Esophagus muscularis mucosa (tissue), 4 donors: ENCODE measurements at regions not wholly inside any gene's neighbourhood (a gene's known extent, or its start where the extent isn't known, plus 50 kb on each side); places are given as distances from the start of the nearest gene placed in this dataset.

Source experiments
- DNase-seq: peaks from one replicate; pipeline ENCODE4 v3.0.0-alpha.2; 2017; ENCODE audit errors: extremely low spot score
- H3K27ac ChIP-seq, 4 donors: fragments of 200-600 bp; sonication (generic); replicated peaks in 1 of 4; 1 replicate in 3 of 4; 2 replicates in 1 of 4; pipeline ENCODE4 v1.5.1; 2016 to 2019; ENCODE audit warnings: mild to moderate bottlenecking in 1 of 4
- H3K27me3 ChIP-seq, 4 donors: fragments of 200-600 bp; sonication (generic); one replicate each; pipeline versions ENCODE4 v1.5.1 to v1.6.0; 2016 to 2019
- H3K36me3 ChIP-seq, 4 donors: fragments of 200-600 bp; sonication (generic); one replicate each; pipeline ENCODE4 v1.5.1; 2016 to 2019
- H3K4me1 ChIP-seq, 4 donors: fragments of 200-600 bp; sonication (generic); one replicate each; pipeline ENCODE4 v1.5.1; 2016 to 2019
- H3K4me3 ChIP-seq, 4 donors: fragments of 200-600 bp; sonication (generic); 1 replicate in 2 of 4; 2 replicates in 2 of 4; pipeline ENCODE4 v1.5.1; 2016 to 2019; ENCODE audit warnings: mild to moderate bottlenecking in 4 of 4, moderate library complexity in 1 of 4
- H3K9me3 ChIP-seq, 4 donors: fragments of 200-600 bp; sonication (generic); 1 replicate in 3 of 4; 2 replicates in 1 of 4; pipeline ENCODE4 v1.5.1; 2016 to 2019
- CTCF ChIP-seq, 3 experiments: fragments of 200-600 bp in 2 of 3; fragments of 450-650 bp in 1 of 3; sonication (generic) in 2 of 3; IDR thresholded peaks; one replicate each; pipeline ENCODE4 v1.5.1; 2017 to 2019; ENCODE audit warnings: antibody characterized with exemption in 3 of 3, mild to moderate bottlenecking in 2 of 3, moderate library complexity in 1 of 3
- EP300 ChIP-seq: sonication (generic); formaldehyde crosslinking; IDR thresholded peaks from one replicate; pipeline ENCODE4 v1.6.1; 2017; ENCODE audit warnings: antibody characterized with exemption
- POLR2A ChIP-seq: fragments of 450-650 bp; IDR thresholded peaks from one replicate; pipeline ENCODE4 v1.6.1; 2017; ENCODE audit warnings: antibody characterized with exemption, moderate library complexity, mild to moderate bottlenecking, low read depth
- POLR2AphosphoS5 ChIP-seq, 2 donors: sonication (generic); formaldehyde crosslinking; IDR thresholded peaks; one replicate each; pipeline ENCODE4 v1.6.1; 2017; ENCODE audit warnings: antibody characterized with exemption in 2 of 2
- WGBS: methylation state at CpG from one replicate; pipeline ENCODE4 v1.1.5; 2018; 5-methylcytosine and 5-hydroxymethylcytosine counted together
- intact Hi-C: fragments of 100-400 bp; cut with DNase I; formaldehyde crosslinking; loops from one replicate; pipeline ENCODE4 v1.15.1; 2023

GRCh38 chr9:99352826-99353225 lies 130.7 kb downstream of the SEC61B start:
- intact Hi-C loops, result no loop called here
- Histone ChIP-seq H3K27me3 (no peaks in the 10 kb centered on the region), H3K4me1 (peaks cover 3 to 20% (median 10%) of the 10 kb centered on the region in 4 donors), H3K9me3 (no peaks in the 10 kb centered on the region), H3K27ac (peak overlapping the region; percentile 30 to 64 (median 56)), H3K36me3 (no peaks in the 10 kb centered on the region), H3K4me3 (no peak overlapping the region)
- WGBS, result 67% methylated on average over 4 of the region's 4 CpGs
- TF ChIP-seq CTCF (IDR thresholded peaks at IDR 0.05) (no peak), POLR2A (no peak), POLR2AphosphoS5 (IDR thresholded peaks at IDR 0.05) (no peak), EP300 (no peak)
- no peak for DNase-seq

GRCh38 chr9:99353408-99353807 lies 131.3 kb downstream of the SEC61B start:
- Histone ChIP-seq H3K4me3 (no peak overlapping the region), H3K27me3 (no peaks in the 10 kb centered on the region), H3K36me3 (no peaks in the 10 kb centered on the region), H3K27ac (peak overlapping the region; percentile 30 to 64 (median 56)), H3K9me3 (no peaks in the 10 kb centered on the region), H3K4me1 (peaks cover 3 to 21% (median 10%) of the 10 kb centered on the region in 4 donors)
- no peak for DNase-seq
- TF ChIP-seq POLR2AphosphoS5 (IDR thresholded peaks at IDR 0.05), result peak; percentile 28 to 49
- TF ChIP-seq EP300, result no peak
- WGBS, result 73% methylated on average over 5 of the region's 5 CpGs
- intact Hi-C loops, result no loop called here

GRCh38 chr9:99354104-99354503 lies 132.0 kb downstream of the SEC61B start:
- intact Hi-C loops, result no loop called here
- WGBS, result 100% methylated on average over 1 of the region's 1 CpG
- H3K4me1 ChIP-seq, result peaks cover 3 to 21% (median 10%) of the 10 kb centered on the region in 4 donors
- no peaks in the 10 kb centered on the region for H3K9me3 ChIP-seq
- TF ChIP-seq POLR2A (no peak), CTCF (IDR thresholded peaks at IDR 0.05) (no peak), POLR2AphosphoS5 (IDR thresholded peaks at IDR 0.05) (no peak), EP300 (no peak)
- no peak overlapping the region for H3K4me3 ChIP-seq
- peaks cover 0 to 6% (median 0%) of the 10 kb centered on the region in 4 donors for H3K27me3 ChIP-seq
- H3K27ac ChIP-seq, result peak overlapping the region in 3 of 4 donors; percentile 11 to 49 (median 31)
- no peak for DNase-seq
- no peaks in the 10 kb centered on the region for H3K36me3 ChIP-seq

- Histone ChIP-seq H3K4me3 (no peak overlapping the region), H3K9me3 (no peaks in the 10 kb centered on the region), H3K27ac (no peak overlapping the region), H3K36me3 (no peaks in the 10 kb centered on the region), H3K4me1 (peaks cover 3 to 22% (median 12%) of the 10 kb centered on the region in 4 donors), H3K27me3 (peaks cover 0 to 19% (median 2%) of the 10 kb centered on the region in 4 donors)
- TF ChIP-seq POLR2AphosphoS5 (IDR thresholded peaks at IDR 0.05), result no peak
- TF ChIP-seq CTCF (IDR thresholded peaks at IDR 0.05), result no peak
- TF ChIP-seq POLR2A, result no peak
- TF ChIP-seq EP300, result no peak
- WGBS, result 92% methylated on average over 2 of the region's 5 CpGs
- no peak for DNase-seq
- intact Hi-C loops, result no loop called here
These were observed 134.5 kb downstream of the SEC61B start for GRCh38 chr9:99356512-99356971.

GRCh38 chr9:99357575-99357974 lies 135.5 kb downstream of the SEC61B start:
- intact Hi-C loops, result no loop called here

GRCh38 chr9:99358668-99359067 lies 136.6 kb downstream of the SEC61B start:
- Histone ChIP-seq H3K9me3 (no peaks in the 10 kb centered on the region), H3K4me3 (no peak overlapping the region), H3K36me3 (no peaks in the 10 kb centered on the region), H3K27me3 (peaks cover 0 to 19% (median 2%) of the 10 kb centered on the region in 4 donors), H3K4me1 (peaks cover 3 to 18% (median 14%) of the 10 kb centered on the region in 4 donors), H3K27ac (no peak overlapping the region)
- TF ChIP-seq POLR2A (no peak), POLR2AphosphoS5 (IDR thresholded peaks at IDR 0.05) (no peak), EP300 (no peak), CTCF (IDR thresholded peaks at IDR 0.05) (no peak)
- no peak for DNase-seq
- WGBS, result 87% methylated on average over 7 of the region's 7 CpGs
- intact Hi-C loops, result no loop called here

More at GRCh38 chr9:99357575-99357974, 135.5 kb downstream of the SEC61B start:
- Histone ChIP-seq H3K4me1 (peaks cover 3 to 26% (median 18%) of the 10 kb centered on the region in 4 donors), H3K4me3 (no peak overlapping the region), H3K9me3 (no peaks in the 10 kb centered on the region), H3K36me3 (no peaks in the 10 kb centered on the region), H3K27me3 (peaks cover 0 to 19% (median 2%) of the 10 kb centered on the region in 4 donors), H3K27ac (no peak overlapping the region)
- TF ChIP-seq POLR2A, result no peak
- peak in 1 of 2 donors; percentile 8 for TF ChIP-seq POLR2AphosphoS5 (IDR thresholded peaks at IDR 0.05)
- DNase-seq, result no peak
- 50% methylated on average over 6 of the region's 6 CpGs for WGBS
